ENCODE measurements at regions not wholly inside any gene's neighbourhood (a gene's known extent, or its start where the extent isn't known, plus 50 kb on each side); places are given as distances from the start of the nearest gene placed in this dataset.

- TF ChIP-seq CTCF (conservative IDR thresholded peaks at IDR 0.05; ENCODE audit: low read length), result no peak
- TF ChIP-seq EZH2phosphoT487 (IDR thresholded peaks at IDR 0.05; ENCODE audit: borderline replicate concordance), result no peak
These were observed 202.1 kb upstream of the SMIM30 start for GRCh38 chr7:113320419-113320818.
